Breast epithelium (tissue), 3 donors: ENCODE measurements at regions not wholly inside any gene's neighbourhood (a gene's known extent, or its start where the extent isn't known, plus 50 kb on each side); places are given as distances from the start of the nearest gene placed in this dataset.

Source experiments
- CTCF ChIP-seq, 3 donors: fragments of 450-650 bp; IDR thresholded peaks; one replicate each; pipeline ENCODE4 v1.5.1; 2016 to 2017; ENCODE audit warnings: antibody characterized with exemption in 3 of 3, mild to moderate bottlenecking in 3 of 3, moderate library complexity in 3 of 3
- POLR2A ChIP-seq: fragments of 450-650 bp; IDR thresholded peaks from one replicate; pipeline ENCODE4 v1.6.1; 2016; ENCODE audit warnings: antibody characterized with exemption, mild to moderate bottlenecking, moderate library complexity
- POLR2AphosphoS5 ChIP-seq, 3 donors: sonication (generic); formaldehyde crosslinking; IDR thresholded peaks; one replicate each; pipeline ENCODE4 v1.6.1; 2017; ENCODE audit warnings: antibody characterized with exemption in 3 of 3

DNA sequence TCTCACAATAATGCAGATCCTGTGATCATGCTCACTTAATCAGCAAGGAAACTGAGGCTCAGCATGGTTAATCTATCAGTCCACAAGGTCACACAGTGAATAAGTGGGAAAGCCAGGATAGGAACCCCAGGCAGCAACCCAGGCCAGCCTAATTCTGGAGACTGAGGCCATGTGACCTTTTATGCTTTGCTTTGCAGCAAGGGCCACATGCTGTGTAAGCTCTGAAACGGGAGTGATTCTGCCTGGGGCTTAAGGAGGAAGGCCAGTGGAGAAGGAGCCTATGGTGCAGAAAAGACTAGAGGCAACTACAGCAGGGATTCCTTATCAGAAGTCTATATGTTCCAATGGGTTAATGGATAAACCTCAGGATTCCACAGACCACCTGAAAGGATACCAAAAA is 157.6 kb upstream of the PPP2R3A start:
- TF ChIP-seq CTCF (IDR thresholded peaks at IDR 0.05) (no peak), POLR2A (no peak), POLR2AphosphoS5 (IDR thresholded peaks at IDR 0.05) (no peak)
